ENCODE measurements at regions not wholly inside any gene's neighbourhood (a gene's known extent, or its start where the extent isn't known, plus 50 kb on each side); places are given as distances from the start of the nearest gene placed in this dataset.
"Not testable (repeated sequence)": the region's sequence is repeated elsewhere in the genome, so short reads cannot be mapped to it uniquely, and the experiment has no call there.

GRCh38 chr17:70519300-70519699 lies 350.0 kb downstream of the KCNJ2 start:
- DNase-seq (ENCODE audit: low read depth in 2 of 2): no peak

- no peak for DNase-seq (ENCODE audit: low read depth in 2 of 2)
Observed at GRCh38 chr17:70520447-70520846, 351.1 kb downstream of the KCNJ2 start.

GRCh38 chr17:70520956-70521355 lies 351.6 kb downstream of the KCNJ2 start:
- no peak for DNase-seq (ENCODE audit: low read depth in 2 of 2)

GRCh38 chr17:70521821-70522256 lies 352.5 kb downstream of the KCNJ2 start:
- DNase-seq (ENCODE audit: low read depth in 2 of 2): no peak

- DNase-seq (ENCODE audit: low read depth in 2 of 2): no peak
Observed at GRCh38 chr17:70523426-70523825, 354.1 kb downstream of the KCNJ2 start.

- not testable (repeated sequence) for DNase-seq (ENCODE audit: low read depth in 2 of 2)
Observed at GRCh38 chr17:70525035-70525434, 355.7 kb downstream of the KCNJ2 start.

GRCh38 chr17:70525961-70526360 lies 356.6 kb downstream of the KCNJ2 start:
- no peak for DNase-seq (ENCODE audit: low read depth in 2 of 2)

- DNase-seq (ENCODE audit: low read depth in 2 of 2): no peak
Observed at GRCh38 chr17:70527364-70527888, 358.1 kb downstream of the KCNJ2 start.

- DNase-seq (ENCODE audit: low read depth in 2 of 2): no peak
Observed at GRCh38 chr17:70533427-70533826, 364.1 kb downstream of the KCNJ2 start.

GRCh38 chr17:70535986-70536385 lies 366.7 kb downstream of the KCNJ2 start:
- no peak for DNase-seq (ENCODE audit: low read depth in 2 of 2)

- DNase-seq (ENCODE audit: low read depth in 2 of 2): no peak
Observed at GRCh38 chr17:70539132-70539924, 370.0 kb downstream of the KCNJ2 start.

- DNase-seq (ENCODE audit: low read depth in 2 of 2): no peak
Observed at GRCh38 chr17:70542876-70543275, 373.5 kb downstream of the KCNJ2 start.

GRCh38 chr17:70544317-70544716 lies 375.0 kb downstream of the KCNJ2 start:
- DNase-seq (ENCODE audit: low read depth in 2 of 2): no peak

GRCh38 chr17:70552230-70552981 lies 383.1 kb downstream of the KCNJ2 start:
- DNase-seq (ENCODE audit: low read depth in 2 of 2): no peak

GRCh38 chr17:70552982-70553334 lies 383.6 kb downstream of the KCNJ2 start:
- no peak for DNase-seq (ENCODE audit: low read depth in 2 of 2)

GRCh38 chr17:70555723-70556122 lies 386.4 kb downstream of the KCNJ2 start:
- DNase-seq (ENCODE audit: low read depth in 2 of 2): no peak

- DNase-seq (ENCODE audit: low read depth in 2 of 2): no peak
Observed at GRCh38 chr17:70558821-70559220, 389.5 kb downstream of the KCNJ2 start.

- no peak for DNase-seq (ENCODE audit: low read depth in 2 of 2)
Observed at GRCh38 chr17:70560471-70560870, 391.1 kb downstream of the KCNJ2 start.

GRCh38 chr17:70562137-70562536 lies 392.8 kb downstream of the KCNJ2 start:
- DNase-seq (ENCODE audit: low read depth in 2 of 2): no peak

- no peak for DNase-seq (ENCODE audit: low read depth in 2 of 2)
Observed at GRCh38 chr17:70563281-70563820, 394.0 kb downstream of the KCNJ2 start.

- no peak for DNase-seq (ENCODE audit: low read depth in 2 of 2)
Observed at GRCh38 chr17:70564006-70564620, 394.8 kb downstream of the KCNJ2 start.

GRCh38 chr17:70569128-70569527 lies 399.8 kb downstream of the KCNJ2 start:
- DNase-seq (ENCODE audit: low read depth in 2 of 2): no peak

All from stimulated activated CD8-positive, alpha-beta memory T cell treated with anti-CD3 and anti-CD28 coated beads, Interleukin-15, amount 100 ng/mL, for 48 hours (primary cell).